ENCODE measurements at regions not wholly inside any gene's neighbourhood (a gene's known extent, or its start where the extent isn't known, plus 50 kb on each side); places are given as distances from the start of the nearest gene placed in this dataset.

DNA sequence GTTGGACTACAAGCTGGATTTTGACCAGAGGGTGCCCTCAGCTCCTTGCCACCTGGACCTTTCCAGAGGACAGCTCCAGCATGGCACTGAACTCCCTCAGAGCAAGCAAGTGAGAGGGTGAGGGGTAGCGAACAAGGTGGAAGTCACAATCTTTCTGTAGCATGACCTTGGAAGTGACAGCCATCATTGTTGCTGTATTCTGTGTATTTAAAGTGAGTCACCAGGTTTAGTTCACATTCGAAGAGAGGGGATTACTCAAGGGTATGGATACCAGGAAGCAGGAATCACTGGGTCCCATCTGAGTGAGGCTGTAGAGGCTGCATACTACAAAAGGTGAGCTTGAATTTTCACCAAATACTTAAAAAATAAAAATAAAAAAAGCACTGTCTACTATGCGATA is 280.0 kb upstream of the SPTLC3 start:
- TF ChIP-seq, protein P1, sequence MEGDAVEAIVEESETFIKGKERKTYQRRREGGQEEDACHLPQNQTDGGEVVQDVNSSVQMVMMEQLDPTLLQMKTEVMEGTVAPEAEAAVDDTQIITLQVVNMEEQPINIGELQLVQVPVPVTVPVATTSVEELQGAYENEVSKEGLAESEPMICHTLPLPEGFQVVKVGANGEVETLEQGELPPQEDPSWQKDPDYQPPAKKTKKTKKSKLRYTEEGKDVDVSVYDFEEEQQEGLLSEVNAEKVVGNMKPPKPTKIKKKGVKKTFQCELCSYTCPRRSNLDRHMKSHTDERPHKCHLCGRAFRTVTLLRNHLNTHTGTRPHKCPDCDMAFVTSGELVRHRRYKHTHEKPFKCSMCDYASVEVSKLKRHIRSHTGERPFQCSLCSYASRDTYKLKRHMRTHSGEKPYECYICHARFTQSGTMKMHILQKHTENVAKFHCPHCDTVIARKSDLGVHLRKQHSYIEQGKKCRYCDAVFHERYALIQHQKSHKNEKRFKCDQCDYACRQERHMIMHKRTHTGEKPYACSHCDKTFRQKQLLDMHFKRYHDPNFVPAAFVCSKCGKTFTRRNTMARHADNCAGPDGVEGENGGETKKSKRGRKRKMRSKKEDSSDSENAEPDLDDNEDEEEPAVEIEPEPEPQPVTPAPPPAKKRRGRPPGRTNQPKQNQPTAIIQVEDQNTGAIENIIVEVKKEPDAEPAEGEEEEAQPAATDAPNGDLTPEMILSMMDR (IDR thresholded peaks at IDR 0.05; ENCODE audit: low read depth, low read length, poor library complexity, severe bottlenecking) = no peak
- no peak for TF ChIP-seq EZH2phosphoT487 (IDR thresholded peaks at IDR 0.05; ENCODE audit: borderline replicate concordance, low read length)
- H3K4me3 ChIP-seq (ENCODE audit: low read length) = no peak overlapping the region
- H3K4me1 ChIP-seq (ENCODE audit: control insufficient read depth, low read length) = no peaks in the 10 kb centered on the region
- no peaks in the 10 kb centered on the region for H3K79me2 ChIP-seq (ENCODE audit: control insufficient read depth, low read length)
- no peak overlapping the region for H3K27ac ChIP-seq (ENCODE audit: low read depth, low read length)
- H3K4me2 ChIP-seq (ENCODE audit: low read length) = no peak overlapping the region
- H3K36me3 ChIP-seq (ENCODE audit: control insufficient read depth, low read length) = no peaks in the 10 kb centered on the region
- no peaks in the 10 kb centered on the region for H3K27me3 ChIP-seq (ENCODE audit: control insufficient read depth, low read length)
- H3K9me3 ChIP-seq (ENCODE audit: control insufficient read depth, insufficient read depth, low read length) = no peaks in the 10 kb centered on the region
- H3F3A ChIP-seq (ENCODE audit: control insufficient read depth, insufficient read depth) = no peaks in the 10 kb centered on the region
- H3K9me2 ChIP-seq (replicated peaks; ENCODE audit: control insufficient read depth, low read length) = no peaks in the 10 kb centered on the region
- no peaks in the 10 kb centered on the region for H4K20me1 ChIP-seq (ENCODE audit: control insufficient read depth, insufficient read depth, low read depth, low read length)

DNA sequence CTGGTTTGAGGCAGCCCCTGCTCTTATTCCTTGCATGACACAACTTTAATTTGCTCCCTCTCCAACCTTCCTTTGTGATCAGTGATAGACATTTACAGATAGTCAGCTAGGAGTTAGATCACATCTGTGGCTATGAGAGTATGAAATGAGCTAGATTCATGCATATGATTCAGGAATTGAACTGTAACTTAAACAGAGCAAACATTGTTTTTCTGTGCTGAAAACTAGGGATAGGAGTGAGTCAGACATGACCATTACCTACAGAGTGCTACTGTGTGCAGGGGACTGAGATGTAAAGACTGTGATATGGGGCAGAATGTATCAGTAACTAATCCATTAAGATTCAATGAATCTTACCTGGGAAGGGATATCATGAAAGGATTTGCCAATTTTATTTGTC is 279.4 kb upstream of the SPTLC3 start:
- TF ChIP-seq, protein P1 (IDR thresholded peaks at IDR 0.05; ENCODE audit: low read depth, low read length, poor library complexity, severe bottlenecking) = no peak
- no peak for TF ChIP-seq EZH2phosphoT487 (IDR thresholded peaks at IDR 0.05; ENCODE audit: borderline replicate concordance, low read length)
- Histone ChIP-seq H3K79me2 (ENCODE audit: control insufficient read depth, low read length) (no peaks in the 10 kb centered on the region), H4K20me1 (ENCODE audit: control insufficient read depth, insufficient read depth, low read depth, low read length) (no peaks in the 10 kb centered on the region), H3K36me3 (ENCODE audit: control insufficient read depth, low read length) (no peaks in the 10 kb centered on the region), H3K27me3 (ENCODE audit: control insufficient read depth, low read length) (no peaks in the 10 kb centered on the region), H3K27ac (ENCODE audit: low read depth, low read length) (no peak overlapping the region), H3K9me2 (replicated peaks; ENCODE audit: control insufficient read depth, low read length) (no peaks in the 10 kb centered on the region), H3K4me2 (ENCODE audit: low read length) (no peak overlapping the region), H3F3A (ENCODE audit: control insufficient read depth, insufficient read depth) (no peaks in the 10 kb centered on the region), H3K4me1 (ENCODE audit: control insufficient read depth, low read length) (no peaks in the 10 kb centered on the region), H3K9me3 (ENCODE audit: control insufficient read depth, insufficient read depth, low read length) (no peaks in the 10 kb centered on the region), H3K4me3 (ENCODE audit: low read length) (no peak overlapping the region)

DNA sequence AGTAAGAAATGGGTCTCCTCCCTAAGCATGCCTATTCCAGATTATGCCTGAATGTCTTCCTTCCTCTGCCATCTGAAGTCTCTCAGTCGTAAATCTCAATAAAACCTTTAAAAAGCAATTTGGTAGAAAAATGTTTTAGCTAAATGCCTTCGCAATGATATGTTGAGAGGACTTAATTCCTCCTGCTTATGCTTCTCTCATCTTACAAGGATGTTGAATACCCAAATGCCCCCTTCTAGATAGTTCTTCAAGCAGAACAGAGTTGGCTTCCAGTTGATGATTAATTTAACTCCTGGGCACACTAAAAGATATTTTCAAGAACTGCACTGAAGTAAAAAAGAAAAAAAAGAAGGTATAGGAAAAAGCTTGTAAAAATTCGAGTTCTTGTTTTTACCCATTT is 275.0 kb upstream of the SPTLC3 start:
- Histone ChIP-seq H3K27me3 (ENCODE audit: control insufficient read depth, low read length) (no peaks in the 10 kb centered on the region), H3F3A (ENCODE audit: control insufficient read depth, insufficient read depth) (no peaks in the 10 kb centered on the region), H3K9me2 (replicated peaks; ENCODE audit: control insufficient read depth, low read length) (no peaks in the 10 kb centered on the region), H3K36me3 (ENCODE audit: control insufficient read depth, low read length) (no peaks in the 10 kb centered on the region), H4K20me1 (ENCODE audit: control insufficient read depth, insufficient read depth, low read depth, low read length) (no peaks in the 10 kb centered on the region), H3K27ac (ENCODE audit: low read depth, low read length) (no peak overlapping the region), H3K4me2 (ENCODE audit: low read length) (no peak overlapping the region), H3K4me1 (ENCODE audit: control insufficient read depth, low read length) (no peaks in the 10 kb centered on the region), H3K79me2 (ENCODE audit: control insufficient read depth, low read length) (no peaks in the 10 kb centered on the region), H3K9me3 (ENCODE audit: control insufficient read depth, insufficient read depth, low read length) (no peaks in the 10 kb centered on the region), H3K4me3 (ENCODE audit: low read length) (no peak overlapping the region)
- no peak for TF ChIP-seq EZH2phosphoT487 (IDR thresholded peaks at IDR 0.05; ENCODE audit: borderline replicate concordance, low read length)
- TF ChIP-seq, protein P1 (IDR thresholded peaks at IDR 0.05; ENCODE audit: low read depth, low read length, poor library complexity, severe bottlenecking) = no peak

DNA sequence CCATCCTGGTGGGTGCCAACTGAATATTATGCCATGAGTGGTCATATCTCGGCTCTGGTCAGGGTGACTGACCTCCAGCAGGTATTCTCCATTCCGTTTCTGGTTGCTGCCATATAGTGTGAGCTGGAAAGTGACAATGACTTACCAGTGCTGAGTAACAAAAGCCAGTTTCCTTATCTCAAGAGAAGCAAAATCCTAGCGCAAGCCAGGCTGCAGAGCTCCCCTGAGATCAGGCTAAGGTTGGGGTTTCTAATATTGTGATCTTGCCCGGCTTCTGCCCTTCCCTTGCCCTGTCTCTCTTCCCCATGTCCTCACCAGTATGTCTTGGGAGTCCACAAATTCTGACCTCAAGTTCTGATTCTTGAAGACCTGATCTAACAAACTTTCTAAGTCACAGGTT is 271.3 kb upstream of the SPTLC3 start:
- TF ChIP-seq EZH2phosphoT487 (IDR thresholded peaks at IDR 0.05; ENCODE audit: borderline replicate concordance, low read length) = no peak
- TF ChIP-seq, protein P1 (IDR thresholded peaks at IDR 0.05; ENCODE audit: low read depth, low read length, poor library complexity, severe bottlenecking) = no peak
- H3K4me3 ChIP-seq (ENCODE audit: low read length) = no peak overlapping the region

More for the DNA sequence above, 271.3 kb upstream of the SPTLC3 start:
- H4K20me1 ChIP-seq (ENCODE audit: control insufficient read depth, insufficient read depth, low read depth, low read length) = no peaks in the 10 kb centered on the region
- no peaks in the 10 kb centered on the region for H3K4me1 ChIP-seq (ENCODE audit: control insufficient read depth, low read length)
- no peak overlapping the region for H3K27ac ChIP-seq (ENCODE audit: low read depth, low read length)
- no peaks in the 10 kb centered on the region for H3K36me3 ChIP-seq (ENCODE audit: control insufficient read depth, low read length)
- no peaks in the 10 kb centered on the region for H3K27me3 ChIP-seq (ENCODE audit: control insufficient read depth, low read length)
- H3K79me2 ChIP-seq (ENCODE audit: control insufficient read depth, low read length) = no peaks in the 10 kb centered on the region
- no peaks in the 10 kb centered on the region for H3K9me3 ChIP-seq (ENCODE audit: control insufficient read depth, insufficient read depth, low read length)
- no peaks in the 10 kb centered on the region for H3F3A ChIP-seq (ENCODE audit: control insufficient read depth, insufficient read depth)
- no peaks in the 10 kb centered on the region for H3K9me2 ChIP-seq (replicated peaks; ENCODE audit: control insufficient read depth, low read length)
- no peak overlapping the region for H3K4me2 ChIP-seq (ENCODE audit: low read length)

Data from DOHH2 (cell line).